Right ventricle myocardium superior (tissue), 1 donor: ENCODE measurements at regions not wholly inside any gene's neighbourhood (a gene's known extent, or its start where the extent isn't known, plus 50 kb on each side); places are given as distances from the start of the nearest gene placed in this dataset.
"Not testable (repeated sequence)": the region's sequence is repeated elsewhere in the genome, so short reads cannot be mapped to it uniquely, and the experiment has no call there.

Experiments used
- ATAC-seq: fragments of 200-7000 bp; cut with Tn5 transposase; one replicate; pipeline ENCODE4 v1.9.1; 2020; ENCODE audit warnings: mild to moderate bottlenecking; ENCODE audit not compliant: poor library complexity
- DNase-seq: peaks from one replicate; pipeline ENCODE4 v3.0.0-alpha.2; 2020
- intact Hi-C: fragments of 100-400 bp; cut with DNase I; formaldehyde crosslinking; loops from one replicate; pipeline ENCODE4 v1.11.2; 2022
- donor health status: DM: no; HTN: yes; CAD: no; lungs with severe emphysema.

DNA sequence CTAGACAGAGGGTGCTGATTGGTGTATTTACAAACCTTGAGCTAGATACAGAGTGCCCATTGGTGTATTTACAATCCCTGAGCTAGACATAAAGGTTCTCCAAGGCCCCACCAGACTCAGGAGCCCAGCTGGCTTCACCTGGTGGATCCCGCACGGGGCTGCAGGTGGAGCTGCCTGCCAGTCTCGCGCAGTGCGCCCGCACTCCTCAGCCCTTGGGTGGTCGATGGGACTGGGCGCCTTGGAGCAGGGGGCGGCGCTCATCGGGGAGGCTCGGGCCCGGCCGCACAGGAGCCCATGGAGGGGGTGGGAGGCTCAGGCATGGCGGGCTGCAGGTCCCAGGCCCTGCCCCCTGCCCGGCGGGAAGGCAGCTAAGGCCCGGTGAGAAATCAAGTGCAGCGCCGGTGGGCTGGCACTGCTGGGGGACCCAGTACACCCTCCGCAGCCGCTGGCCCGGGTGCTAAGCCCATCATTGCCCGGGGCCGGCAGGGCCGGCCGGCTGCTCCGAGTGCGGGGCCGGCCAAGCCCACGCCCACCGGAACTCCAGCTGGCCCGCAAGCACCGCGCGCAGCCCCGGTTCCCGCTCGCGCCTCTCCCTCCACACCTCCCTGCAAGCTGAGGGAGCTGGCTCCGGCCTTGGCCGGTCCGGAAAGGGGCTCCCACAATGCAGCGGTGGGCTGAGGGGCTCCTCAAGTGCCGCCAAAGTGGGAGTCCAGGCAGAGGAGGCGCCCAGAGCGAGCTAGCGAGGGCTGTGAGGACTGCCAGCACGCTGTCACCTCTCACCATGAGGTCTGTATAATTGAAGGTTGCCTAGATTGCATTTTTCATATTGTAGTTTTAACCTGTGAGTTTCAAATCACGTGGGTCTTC is 765.4 kb downstream of the TAF11L14 start:
- intact Hi-C loops, ATAC-seq, DNase-seq: not testable (repeated sequence)

DNA sequence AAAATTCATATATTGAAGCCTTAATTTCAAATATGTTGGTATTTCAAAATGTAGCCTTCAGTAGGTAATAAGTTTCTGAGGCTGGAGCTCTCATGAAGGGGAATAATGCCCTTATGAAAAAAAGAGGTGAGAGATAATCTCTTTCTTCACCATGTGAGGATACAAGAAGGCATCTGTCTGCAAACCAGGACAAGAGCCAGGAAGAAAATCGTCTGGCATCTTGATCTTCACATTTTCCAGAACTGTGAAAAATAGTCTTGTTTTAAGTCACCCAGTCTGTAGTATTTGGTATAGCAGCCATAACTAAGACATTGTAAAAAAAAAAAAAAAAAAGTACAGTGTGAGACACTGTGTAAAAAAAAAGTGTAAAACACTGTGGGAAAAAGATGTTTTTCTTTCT is 768.9 kb downstream of the TAF11L14 start:
- ATAC-seq (no peak), DNase-seq (no peak)
- intact Hi-C loops: no loop called here

DNA sequence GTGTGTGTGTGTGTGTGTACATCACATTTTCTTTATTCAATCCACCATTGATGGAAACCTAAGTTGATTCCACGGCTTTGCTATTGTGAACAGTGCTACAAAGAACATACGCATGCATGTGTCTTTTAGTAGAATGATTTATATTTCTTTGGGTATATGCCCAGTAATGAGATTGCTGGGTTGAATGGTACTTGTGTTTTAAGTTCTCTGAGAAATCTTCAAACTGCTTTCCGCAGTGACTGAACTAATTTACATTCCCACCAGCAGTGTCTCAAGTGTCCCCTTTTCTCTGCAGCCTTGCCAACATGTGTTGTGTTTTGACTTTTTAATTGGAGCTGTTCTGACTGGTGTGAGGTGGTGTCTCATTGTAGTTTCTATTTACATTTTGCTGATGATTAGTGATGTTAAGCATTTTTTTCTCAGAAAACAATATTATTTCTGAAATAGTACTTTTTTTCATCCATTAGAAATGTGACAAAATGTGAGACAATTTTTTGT is 769.7 kb downstream of the TAF11L14 start:
- no peak for DNase-seq
- intact Hi-C loops: no loop called here
- no peak for ATAC-seq

DNA sequence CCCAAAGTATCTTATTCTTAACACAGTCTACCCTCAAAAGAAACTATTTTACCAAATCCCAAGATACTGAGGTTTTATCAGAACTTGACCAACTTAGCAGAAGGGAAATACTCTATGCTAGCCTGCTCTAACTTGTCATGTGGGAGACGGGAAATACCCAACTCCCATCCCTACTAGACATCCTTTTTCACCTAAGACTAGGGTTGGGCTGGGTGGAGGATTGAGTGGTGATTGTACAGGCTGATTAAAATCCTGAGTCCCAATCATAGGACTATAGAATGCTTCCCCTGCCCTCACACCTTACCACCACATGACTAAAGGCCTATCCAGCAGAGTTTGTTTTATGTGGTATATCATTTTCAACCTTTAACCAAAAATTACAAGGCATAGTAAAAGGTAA is 786.5 kb downstream of the TAF11L14 start:
- ATAC-seq (no peak), DNase-seq (no peak)
- intact Hi-C loops: no loop called here

DNA sequence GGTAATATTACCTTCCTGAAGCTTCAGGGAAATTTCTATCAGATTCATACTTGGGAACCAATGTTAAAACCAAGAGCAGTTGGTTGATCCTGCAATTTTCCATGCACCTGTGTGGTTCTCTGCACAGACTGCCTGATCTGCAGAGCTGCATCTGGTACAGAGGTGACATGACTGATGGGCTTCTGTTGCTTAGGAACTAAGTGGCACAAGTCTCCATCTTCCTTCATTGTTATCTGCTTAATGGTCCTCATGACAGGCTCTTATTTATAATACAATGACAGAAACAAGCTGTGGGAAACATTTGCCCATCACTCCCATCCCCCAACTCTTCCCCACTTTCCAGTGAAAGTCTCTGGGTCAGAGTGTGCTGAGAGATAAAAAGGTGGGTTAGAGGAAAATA is 799.1 kb downstream of the TAF11L14 start:
- no peak for DNase-seq
- intact Hi-C loops: no loop called here
- ATAC-seq: no peak

DNA sequence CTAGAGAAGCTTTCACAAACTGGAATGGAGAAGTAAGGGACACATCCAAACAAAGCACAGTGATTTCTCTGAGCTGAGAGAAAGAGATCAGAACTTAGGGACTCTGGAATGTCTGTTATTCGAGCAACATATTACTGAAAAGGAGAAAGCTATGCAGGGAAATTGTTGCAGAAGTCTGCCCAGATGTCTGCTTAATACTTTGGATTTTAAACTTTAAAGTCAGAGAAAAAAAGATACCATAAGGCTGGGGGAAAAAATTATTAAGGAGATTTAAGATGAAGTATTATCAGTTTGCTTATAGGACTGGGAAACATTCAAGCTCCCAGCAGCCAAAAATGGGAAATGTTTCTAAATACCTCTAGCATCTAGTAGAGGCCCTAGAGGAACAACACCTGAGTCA is 803.9 kb downstream of the TAF11L14 start:
- intact Hi-C loops: no loop called here
- ATAC-seq (no peak), DNase-seq (no peak)

DNA sequence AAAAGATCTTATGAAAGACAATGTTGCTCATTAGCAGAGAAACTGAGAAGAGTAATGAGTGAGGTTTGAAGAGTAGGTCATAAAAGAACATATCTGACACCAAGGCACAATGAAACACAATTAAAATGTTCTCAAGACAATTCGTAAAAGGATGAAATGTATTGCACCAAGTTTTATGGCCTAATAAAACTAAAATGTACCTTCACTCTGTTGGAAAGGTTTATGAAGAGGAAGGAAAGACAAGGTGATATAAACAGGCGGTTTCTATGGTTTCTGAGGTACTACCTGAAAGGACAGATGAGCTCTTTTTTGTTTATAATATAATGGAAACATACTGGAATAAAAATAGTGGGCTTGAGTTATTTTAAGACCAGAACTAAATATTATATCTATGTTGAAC is 821.3 kb downstream of the TAF11L14 start:
- intact Hi-C loops: no loop called here

DNA sequence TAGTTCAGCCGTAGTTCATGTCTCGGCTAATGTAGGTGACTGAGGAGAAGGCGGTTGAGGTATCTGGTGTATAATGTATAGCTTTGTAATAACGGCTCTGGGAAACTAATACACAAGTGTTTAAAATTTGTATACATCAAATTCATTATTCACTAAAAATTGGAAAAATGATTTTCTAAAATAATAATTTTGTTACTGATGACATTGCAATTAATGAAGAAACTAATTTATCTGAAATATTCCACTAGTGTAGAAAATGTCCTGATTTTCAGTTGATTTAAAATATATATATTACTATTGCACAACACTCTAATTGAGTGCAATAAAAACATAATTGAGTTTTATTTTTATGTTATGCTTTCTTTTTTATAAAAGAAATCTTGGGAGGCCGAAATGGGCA is 823.0 kb downstream of the TAF11L14 start:
- DNase-seq: no peak
- intact Hi-C loops: no loop called here
- no peak for ATAC-seq

More for the DNA sequence above, 821.3 kb downstream of the TAF11L14 start:
- ATAC-seq: no peak
- no peak for DNase-seq

DNA sequence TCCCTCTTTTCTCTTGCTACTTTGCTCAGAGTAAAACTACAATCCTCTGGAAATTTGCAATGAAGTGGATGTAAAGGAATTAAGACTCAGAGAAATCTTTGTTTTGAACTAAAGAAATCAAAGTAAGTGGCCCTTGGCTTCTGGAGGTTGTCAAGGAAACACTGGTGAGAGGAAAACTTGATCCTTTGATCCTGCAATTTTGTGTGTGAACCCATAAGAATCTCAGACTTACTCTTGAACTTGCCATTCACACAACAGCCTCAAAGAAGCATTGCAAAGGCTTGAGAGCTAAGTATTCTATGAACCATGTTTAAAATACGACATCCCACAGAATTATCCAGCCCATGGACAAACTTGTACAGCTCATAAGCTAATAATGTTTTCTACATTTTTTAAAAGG is 827.5 kb downstream of the TAF11L14 start:
- intact Hi-C loops: no loop called here
- no peak for DNase-seq
- ATAC-seq: no peak

DNA sequence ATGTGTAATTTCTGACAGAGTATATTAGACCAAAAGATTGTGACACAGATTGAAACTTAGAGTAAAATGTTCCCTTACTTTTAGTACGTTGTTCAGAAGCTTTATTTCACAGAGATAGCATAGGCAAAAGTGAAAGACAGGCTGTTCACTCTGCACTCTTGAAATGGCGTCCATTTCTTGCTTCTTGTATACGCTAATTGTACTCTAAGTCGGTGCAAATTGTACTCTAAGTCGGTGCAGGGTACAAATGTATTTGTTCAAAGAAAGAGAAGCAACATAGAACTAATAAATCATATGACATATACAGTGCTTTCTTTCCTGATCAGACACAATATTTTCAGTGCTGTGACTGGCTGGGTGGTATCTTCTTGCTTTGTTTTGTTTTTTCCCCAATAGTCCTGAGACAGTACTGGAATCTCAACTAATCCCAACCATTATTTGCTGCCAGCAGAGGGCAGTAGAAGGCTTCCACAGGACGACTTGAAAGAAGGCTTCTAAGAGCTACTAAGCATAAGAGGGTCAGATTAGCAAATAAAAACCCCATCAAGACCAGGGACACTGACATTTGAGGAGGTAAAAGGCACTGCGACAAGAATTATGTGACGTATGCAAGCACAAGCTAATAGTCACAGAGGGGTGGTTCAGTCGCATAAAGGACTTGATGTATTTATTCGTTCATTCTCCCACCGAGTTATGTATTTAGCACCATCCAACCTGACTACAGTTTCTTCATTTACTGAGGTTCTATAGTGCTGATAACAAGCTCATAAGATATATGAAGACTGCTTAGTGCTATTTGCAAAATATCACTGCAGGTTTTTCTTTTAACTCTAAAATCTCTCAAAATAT is 831.8 kb downstream of the TAF11L14 start:
- DNase-seq (no peak), ATAC-seq (no peak)
- intact Hi-C loops: no loop called here

DNA sequence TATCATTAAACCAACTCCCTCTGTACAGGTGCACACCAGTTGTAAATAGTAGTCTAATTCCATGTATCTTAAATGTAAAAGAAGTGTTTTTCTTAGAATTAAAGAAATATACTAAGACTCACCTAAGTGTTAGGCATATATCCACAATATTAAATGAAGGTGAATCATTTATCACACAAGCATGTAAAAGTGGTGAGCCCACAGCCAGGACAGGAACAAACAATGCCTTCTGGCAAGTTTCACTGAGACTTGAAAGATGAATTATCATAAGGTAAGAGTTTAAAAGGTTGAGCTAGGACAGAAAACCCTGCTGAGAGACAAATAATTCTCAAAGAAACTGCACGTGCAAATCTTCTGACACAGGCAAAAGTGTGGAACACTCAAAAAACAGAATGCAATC is 832.5 kb downstream of the TAF11L14 start:
- intact Hi-C loops: no loop called here
- no peak for DNase-seq
- ATAC-seq: no peak

DNA sequence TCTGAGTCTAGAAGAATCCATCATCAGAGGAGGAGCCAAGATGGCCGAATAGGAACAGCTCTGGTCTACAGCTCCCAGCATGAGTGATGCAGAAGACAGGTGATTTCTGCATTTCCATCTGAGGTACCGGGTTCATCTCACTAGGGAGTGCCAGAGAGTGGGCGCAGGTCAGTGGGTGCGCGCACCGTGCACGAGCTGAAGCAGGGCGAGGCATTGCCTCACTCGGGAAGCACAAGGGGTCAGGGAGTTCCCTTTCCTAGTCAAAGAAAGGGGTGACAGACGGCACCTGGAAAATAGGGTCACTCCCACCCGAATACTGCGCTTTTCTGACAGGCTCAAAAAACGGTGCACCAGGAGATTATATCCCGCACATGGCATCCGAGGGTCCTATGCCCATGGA is 837.5 kb downstream of the TAF11L14 start:
- DNase-seq, intact Hi-C loops, ATAC-seq: not testable (repeated sequence)

DNA sequence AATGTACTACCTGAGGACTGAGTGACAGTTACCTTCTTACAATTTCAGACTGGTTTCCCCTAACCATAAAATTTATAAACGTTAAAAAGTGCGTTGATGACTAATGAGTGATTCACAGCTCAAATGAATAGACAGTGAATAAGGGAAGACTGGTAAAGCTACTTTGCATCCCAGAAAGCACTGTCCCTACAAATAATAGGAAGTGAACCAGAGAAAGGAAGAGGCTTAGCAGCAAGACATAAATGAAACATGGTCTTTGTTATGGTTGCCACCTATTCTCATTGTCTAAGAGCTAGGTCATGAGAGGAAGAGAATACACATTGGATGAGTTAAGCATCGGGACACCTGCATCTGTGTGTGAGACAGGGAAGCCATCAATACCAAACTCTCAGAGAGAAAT is 849.2 kb downstream of the TAF11L14 start:
- no peak for DNase-seq
- intact Hi-C loops: no loop called here
- ATAC-seq: no peak

DNA sequence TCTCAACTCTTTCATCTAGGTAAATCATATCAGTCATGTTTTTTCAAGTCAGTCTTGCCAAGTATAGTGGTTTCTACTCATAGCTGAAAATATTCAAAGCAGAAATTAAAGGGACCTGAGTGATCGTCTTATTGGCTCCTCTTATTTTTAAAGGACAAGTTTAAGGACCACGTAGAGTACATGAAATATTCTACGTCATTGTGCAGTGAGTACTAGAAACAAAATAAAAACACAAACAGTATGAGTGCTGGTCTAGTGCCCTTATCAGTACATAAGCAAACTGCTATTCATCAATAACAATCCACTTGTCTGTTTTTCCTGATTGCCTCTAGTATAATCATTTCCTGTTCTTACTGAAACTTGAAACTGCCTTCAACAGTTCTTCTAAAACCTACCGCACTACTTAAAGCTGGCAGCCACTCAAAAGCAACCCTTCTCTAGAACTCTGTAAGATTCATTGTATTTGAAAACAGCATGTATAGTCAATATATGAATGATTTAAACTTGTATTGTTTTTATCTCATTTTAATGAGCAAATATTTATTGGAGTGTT is 853.7 kb downstream of the TAF11L14 start:
- intact Hi-C loops: no loop called here
- ATAC-seq: no peak
- DNase-seq: no peak

DNA sequence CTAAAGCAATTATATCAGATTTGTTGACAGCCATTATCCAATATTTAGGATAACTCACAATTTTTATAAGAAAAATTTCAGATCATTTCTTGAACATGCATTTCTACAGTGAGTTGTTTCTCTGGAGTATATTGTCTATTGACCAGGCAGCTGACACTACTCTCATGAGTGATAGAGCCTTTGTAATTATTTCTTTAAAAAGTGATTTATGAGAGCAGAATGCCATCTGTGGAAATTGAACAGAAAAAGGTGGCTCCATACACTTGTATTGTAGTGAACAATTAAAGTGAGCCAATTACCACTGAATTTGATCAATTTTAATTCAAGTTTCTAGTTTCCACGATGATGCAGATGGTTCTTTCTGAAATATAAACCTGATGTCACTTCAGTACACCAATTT is 855.4 kb downstream of the TAF11L14 start:
- no peak for DNase-seq
- ATAC-seq: no peak
- intact Hi-C loops: no loop called here

DNA sequence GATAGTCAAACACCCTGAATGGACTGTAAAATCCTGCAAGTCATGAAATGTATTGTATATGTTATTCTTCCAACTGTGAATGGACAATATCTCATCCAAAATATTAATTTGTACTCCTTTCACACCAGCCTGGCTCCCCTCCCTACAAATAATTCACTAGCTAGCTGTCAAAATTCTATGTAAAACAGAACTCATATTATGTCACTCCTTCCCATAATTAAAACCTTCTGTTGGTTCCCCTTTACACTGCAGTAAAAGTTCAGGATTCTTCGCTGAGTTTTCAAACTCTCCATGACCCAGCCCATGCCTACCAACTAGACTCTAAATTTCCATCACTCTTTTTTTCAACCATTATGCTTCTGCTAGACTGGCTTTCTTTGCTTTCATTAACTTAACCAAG is 857.1 kb downstream of the TAF11L14 start:
- no peak for DNase-seq
- no peak for ATAC-seq
- intact Hi-C loops: no loop called here

DNA sequence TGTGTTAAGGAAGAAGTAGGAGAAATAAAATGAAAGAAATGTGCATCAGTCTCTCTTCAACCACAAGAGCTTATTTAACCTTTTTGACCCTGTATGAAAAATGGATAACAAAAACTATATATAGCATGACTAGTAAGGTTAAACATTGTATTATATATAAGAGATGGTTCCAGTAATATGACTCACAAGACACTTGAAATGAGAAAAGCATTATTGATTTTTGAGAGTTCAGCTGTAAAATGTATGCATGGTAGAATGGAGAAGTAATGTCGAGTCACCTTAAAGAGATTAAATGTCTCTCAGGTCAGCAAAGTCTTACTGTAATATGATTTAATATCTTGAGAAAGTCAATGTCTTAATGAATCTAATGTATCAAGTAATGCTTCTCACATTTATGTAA is 860.9 kb downstream of the TAF11L14 start:
- DNase-seq (no peak), ATAC-seq (no peak)
- intact Hi-C loops: no loop called here

DNA sequence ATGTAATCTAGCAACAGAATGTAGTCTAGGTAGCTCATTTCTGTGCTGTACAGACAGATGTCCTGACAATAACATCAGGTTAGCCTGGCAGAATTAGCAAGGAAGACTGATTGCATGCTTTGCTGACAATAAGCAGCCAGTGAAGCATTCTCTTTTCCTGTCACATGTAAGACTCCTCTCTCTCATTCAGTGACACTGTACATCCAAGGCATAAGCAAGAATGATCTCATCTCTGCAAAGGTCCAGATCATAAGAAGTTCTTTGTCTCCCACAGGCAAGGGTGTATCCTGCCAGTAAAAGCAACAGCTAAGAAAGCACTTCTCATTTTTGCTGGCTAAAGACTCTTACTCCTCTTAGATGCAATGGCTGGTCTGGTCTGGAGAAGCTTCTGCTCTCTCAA is 861.8 kb downstream of the TAF11L14 start:
- intact Hi-C loops: no loop called here
- ATAC-seq (no peak), DNase-seq (no peak)

DNA sequence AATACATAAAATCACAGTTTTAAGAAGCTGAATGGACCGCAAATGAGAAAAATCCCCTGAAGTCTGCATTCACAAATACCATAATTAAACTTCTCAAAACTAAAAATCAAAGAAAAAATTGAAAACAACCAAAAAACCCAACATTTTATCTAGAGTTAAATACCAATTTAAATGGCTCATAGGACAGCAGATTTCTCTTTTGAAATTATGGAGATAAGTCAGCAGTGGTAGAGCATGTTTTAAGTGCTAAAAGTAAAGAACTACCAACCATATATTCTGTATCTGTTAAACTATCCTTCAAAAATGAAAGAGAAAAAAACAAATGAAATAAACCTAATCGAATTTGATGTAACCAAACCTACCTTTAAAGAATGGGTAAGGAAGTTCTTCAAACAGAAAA is 862.8 kb downstream of the TAF11L14 start:
- DNase-seq (no peak), ATAC-seq (no peak)
- intact Hi-C loops: no loop called here
